WTC11 (cell line): ENCODE measurements at regions not wholly inside any gene's neighbourhood (a gene's known extent, or its start where the extent isn't known, plus 50 kb on each side); places are given as distances from the start of the nearest gene placed in this dataset.

ENCODE experiments used
- ATAC-seq: fragments of 200-7000 bp; cut with Tn5 transposase; 2 replicates; pipeline ENCODE4 v1.10.0; 2021; ENCODE audit warnings: mild to moderate bottlenecking, moderate library complexity
- CTCF ChIA-PET: fragments of 300-600 bp; sonication (Branson Sonifier 250); formaldehyde crosslinking; loops from one replicate; lab custom pipeline; 2021; ENCODE audit warnings: antibody characterized with exemption; lab: Charles Lee
- POLR2A ChIA-PET: fragments of 350-600 bp; sonication (Branson Sonifier 250); formaldehyde crosslinking; loops from one replicate; lab custom pipeline; 2021; ENCODE audit warnings: antibody characterized with exemption; lab: Charles Lee
- DNase-seq: peaks from one replicate; pipeline ENCODE4 v3.0.0; 2021; ENCODE audit warnings: low spot score
- H3K27ac Mint-ChIP-seq: 2 replicates; pipeline ENCODE4 v1.8.0; 2021; ENCODE audit warnings: mixed read lengths
- H3K27me3 Mint-ChIP-seq: 2 replicates; pipeline ENCODE4 v1.8.0; 2021; ENCODE audit warnings: low read depth, mild to moderate bottlenecking, moderate library complexity, mixed read lengths
- H3K36me3 Mint-ChIP-seq: 2 replicates; pipeline ENCODE4 v1.8.0; 2021; ENCODE audit warnings: mixed read lengths
- H3K4me1 Mint-ChIP-seq: 2 replicates; pipeline ENCODE4 v1.8.0; 2022; ENCODE audit warnings: mixed read lengths
- H3K4me3 Mint-ChIP-seq: 2 replicates; pipeline ENCODE4 v1.8.0; 2021; ENCODE audit warnings: mild to moderate bottlenecking, moderate library complexity, mixed read lengths
- H3K9me3 Mint-ChIP-seq: 2 replicates; pipeline ENCODE4 v1.8.0; 2021; ENCODE audit warnings: mixed read lengths
- ATF3 ChIP-seq: sonication (generic); formaldehyde crosslinking; conservative IDR thresholded peaks from 2 replicates; pipeline ENCODE4 v1.8.1; 2022; ENCODE audit warnings: mild to moderate bottlenecking, missing genetic modification reagents
- CREB1 ChIP-seq: sonication (generic); formaldehyde crosslinking; IDR thresholded peaks from 2 replicates; pipeline ENCODE4 v1.8.0; 2023; ENCODE audit warnings: mild to moderate bottlenecking, missing genetic modification reagents
- HMGXB4 ChIP-seq: sonication (generic); formaldehyde crosslinking; IDR thresholded peaks from 2 replicates; pipeline ENCODE4 v1.8.1; 2023; ENCODE audit warnings: mild to moderate bottlenecking, moderate library complexity, missing genetic modification reagents
- RORB ChIP-seq: fragments of 250-450 bp; sonication (Bioruptor Pico); IDR thresholded peaks from 2 replicates; pipeline ENCODE4 v1.9.0; 2021; ENCODE audit warnings: mild to moderate bottlenecking
- SMAD3 ChIP-seq: sonication (generic); formaldehyde crosslinking; IDR thresholded peaks from 2 replicates; pipeline ENCODE4 v1.8.0; 2022; ENCODE audit warnings: missing genetic modification reagents, mild to moderate bottlenecking, borderline replicate concordance
- SP1 ChIP-seq: sonication (generic); formaldehyde crosslinking; conservative IDR thresholded peaks from 2 replicates; pipeline ENCODE4 v1.8.1; 2022; ENCODE audit warnings: missing genetic modification reagents
- ZBTB21 ChIP-seq: sonication (generic); formaldehyde crosslinking; IDR thresholded peaks from 2 replicates; pipeline ENCODE4 v1.8.1; 2023; ENCODE audit warnings: mild to moderate bottlenecking, missing genetic modification reagents, borderline replicate concordance
- ZNF121 ChIP-seq: sonication (generic); formaldehyde crosslinking; IDR thresholded peaks from 2 replicates; pipeline ENCODE4 v1.8.0; 2023; ENCODE audit warnings: missing genetic modification reagents
- ZNF138 ChIP-seq: sonication (generic); formaldehyde crosslinking; conservative IDR thresholded peaks from 2 replicates; pipeline ENCODE4 v1.8.1; 2022; ENCODE audit warnings: mild to moderate bottlenecking, moderate library complexity, missing genetic modification reagents
- ZNF281 ChIP-seq: sonication (generic); formaldehyde crosslinking; IDR thresholded peaks from 2 replicates; pipeline ENCODE4 v1.8.0; 2023; ENCODE audit warnings: mild to moderate bottlenecking, missing genetic modification reagents
- ZNF512 ChIP-seq: sonication (generic); formaldehyde crosslinking; IDR thresholded peaks from 2 replicates; pipeline ENCODE4 v1.8.1; 2022; ENCODE audit warnings: missing genetic modification reagents, borderline replicate concordance

GRCh38 chr1:243924588-243925349, 74.7 kb upstream of the AKT3 start (continued):
- TF ChIP-seq ATF3 (CRISPR knock-in tag) = no peak
- no peak for TF ChIP-seq SP1 (CRISPR knock-in tag)

- H3K4me1 Mint-ChIP-seq = peaks cover 28% of the 10 kb centered on the region
- no peak overlapping the region for H3K4me3 Mint-ChIP-seq
- H3K27ac Mint-ChIP-seq = no peak overlapping the region
- H3K9me3 Mint-ChIP-seq = peaks cover 4% of the 10 kb centered on the region; the same call in 1 of the 2 replicates
- no peak for ATAC-seq
- no peaks in the 10 kb centered on the region for H3K36me3 Mint-ChIP-seq
- TF ChIP-seq HMGXB4 (CRISPR knock-in tag) (no peak), ZNF138 (no peak), SMAD3 (CRISPR knock-in tag) (no peak), CREB1 (CRISPR knock-in tag) (no peak), ZNF512 (CRISPR knock-in tag) (no peak), ZBTB21 (CRISPR knock-in tag) (no peak), ZNF281 (CRISPR knock-in tag) (no peak)
- TF ChIP-seq, all 79 proteins: peak for 0
- CTCF ChIA-PET = interaction anchor here (0.5 to 1.7 kb wide), 3 partner anchors 23 to 137 kb away, joined by 3 to 4 read pairs (median 3); no protein-coding TSS in a partner anchor
- POLR2A ChIA-PET = interaction anchor here (0.7 kb wide), 1 partner anchor 365 kb away, joined by 5 read pairs; no protein-coding TSS in a partner anchor
- peaks cover 3% of the 10 kb centered on the region for H3K27me3 Mint-ChIP-seq
- DNase-seq = no peak
Observed at GRCh38 chr1:243924188-243924587, 74.1 kb upstream of the AKT3 start.

- TF ChIP-seq ZNF121 (CRISPR knock-in tag) = peak; percentile 68; the same call in 1 of the 2 replicates
- no peak for TF ChIP-seq RORB
- TF ChIP-seq, all 79 proteins: peak for 1
- Mint-ChIP-seq H3K4me3 (no peak overlapping the region), H3K36me3 (no peaks in the 10 kb centered on the region), H3K9me3 (peaks cover 4% of the 10 kb centered on the region; the same call in 1 of the 2 replicates), H3K27me3 (peaks cover 10% of the 10 kb centered on the region), H3K27ac (no peak overlapping the region), H3K4me1 (peaks cover 28% of the 10 kb centered on the region)
- ATAC-seq = no peak
- no peak for DNase-seq
- POLR2A ChIA-PET = interaction anchor here (0.7 kb wide), 1 partner anchor 366 kb away, joined by 5 read pairs; no protein-coding TSS in a partner anchor
- CTCF ChIA-PET = interaction anchor here (0.6 kb wide), 1 partner anchor 136 kb away, joined by 4 read pairs; no protein-coding TSS in a partner anchor
Observed at GRCh38 chr1:243923292-243924171, 73.5 kb upstream of the AKT3 start.
